ENCODE measurements at regions not wholly inside any gene's neighbourhood (a gene's known extent, or its start where the extent isn't known, plus 50 kb on each side); places are given as distances from the start of the nearest gene placed in this dataset.

- TF ChIP-seq CTCF (IDR thresholded peaks at IDR 0.05), result no peak
- no peak for TF ChIP-seq EZH2 (IDR thresholded peaks at IDR 0.05; ENCODE audit: borderline replicate concordance, insufficient read depth, low read depth, low read length, poor library complexity, severe bottlenecking)
Observed at GRCh38 chr10:80787952-80788351, 250.2 kb downstream of the SH2D4B start.

Measured in B cell (primary cell).